Ovary (tissue), 7 donors: ENCODE measurements at regions not wholly inside any gene's neighbourhood (a gene's known extent, or its start where the extent isn't known, plus 50 kb on each side); places are given as distances from the start of the nearest gene placed in this dataset.

Experiments used
- DNase-seq, 5 donors: peaks; one replicate each; pipeline ENCODE4 v3.0.0-alpha.2; 2019 to 2020
- H3K27ac ChIP-seq, 2 donors: fragments of 200-600 bp; one replicate each; pipeline versions ENCODE4 v1.5.1 to v1.8.0; 2019 to 2022
- H3K27me3 ChIP-seq: fragments of 200-600 bp; one replicate; pipeline ENCODE4 v1.8.0; 2022
- H3K36me3 ChIP-seq: fragments of 200-600 bp; sonication (generic); one replicate; pipeline ENCODE4 v1.5.1; 2019
- H3K4me1 ChIP-seq: one replicate; pipeline ENCODE4 v1.8.1; 2013; ENCODE audit warnings: mild to moderate bottlenecking, moderate library complexity; ENCODE audit not compliant: insufficient read depth
- H3K4me3 ChIP-seq: fragments of 200-600 bp; sonication (generic); one replicate; pipeline ENCODE4 v1.5.1; 2017
- H3K9me3 ChIP-seq, 2 donors: fragments of 200-600 bp in 1 of 2; sonication (generic) in 1 of 2; one replicate each; pipeline versions ENCODE4 v1.5.1 to v1.8.1; 2013 to 2019; ENCODE audit warnings: mild to moderate bottlenecking in 1 of 2, moderate library complexity in 1 of 2
- CTCF ChIP-seq, 3 donors: fragments of 450-650 bp in 2 of 3; fragments of 200-600 bp in 1 of 3; IDR thresholded peaks; one replicate each; pipeline versions ENCODE4 v1.5.1 to v1.8.0; 2016 to 2022; ENCODE audit warnings: antibody characterized with exemption in 3 of 3, mild to moderate bottlenecking in 1 of 3
- EP300 ChIP-seq: sonication (generic); formaldehyde crosslinking; IDR thresholded peaks from one replicate; pipeline ENCODE4 v1.6.1; 2017; ENCODE audit warnings: antibody characterized with exemption
- POLR2A ChIP-seq: fragments of 450-650 bp; IDR thresholded peaks from one replicate; pipeline ENCODE4 v1.6.1; 2017; ENCODE audit warnings: antibody characterized with exemption, mild to moderate bottlenecking, moderate library complexity
- WGBS, 3 donors: extraction: QIAGEN DNeasy Blood & Tissue Kit in 1 of 3; methylation state at CpG; one replicate each; pipeline versions ENCODE4 v1.1.5 to v1.1.7; 2013 to 2017; 5-methylcytosine and 5-hydroxymethylcytosine counted together
- intact Hi-C, 4 donors: fragments of 100-400 bp; cut with DNase I; formaldehyde crosslinking; loops; one replicate each; pipeline versions ENCODE4 v1.11.0 to v1.15.1; 2022 to 2023
- donor health status: DM: no; HTN: no; CAD: no; lungs with moderate emphysema.
- donor health status: DM: no; HTN: no; CAD: no.
- donor health status: Bipolar disorder and iron deficiency.
- donor health status: DM: no; HTN: no; CAD: no.
- donor health status: DM: yes; HTN: yes; CAD: no.

GRCh38 chr6:80544976-80545722, 438.7 kb downstream of the BCKDHB start:
- Histone ChIP-seq H3K36me3 (no peaks in the 10 kb centered on the region), H3K9me3 (no peaks in the 10 kb centered on the region), H3K4me3 (no peak overlapping the region), H3K27me3 (no peaks in the 10 kb centered on the region), H3K27ac (no peak overlapping the region), H3K4me1 (no peaks in the 10 kb centered on the region)
- DNase-seq: no peak
- intact Hi-C loops: no loop called here
- no peak for TF ChIP-seq POLR2A

- H3K4me1 ChIP-seq: no peaks in the 10 kb centered on the region
- no peaks in the 10 kb centered on the region for H3K9me3 ChIP-seq
- DNase-seq: no peak
- H3K4me3 ChIP-seq: no peak overlapping the region
- no peak overlapping the region for H3K27ac ChIP-seq
- H3K27me3 ChIP-seq: no peaks in the 10 kb centered on the region
- H3K36me3 ChIP-seq: no peaks in the 10 kb centered on the region
- intact Hi-C loops: no loop called here
- TF ChIP-seq CTCF (IDR thresholded peaks at IDR 0.05) (no peak), POLR2A (no peak), EP300 (no peak)
These were observed 438.1 kb downstream of the BCKDHB start for GRCh38 chr6:80544555-80544954.

- no peaks in the 10 kb centered on the region for H3K4me1 ChIP-seq
- WGBS, 3 donors: 88 to 90% (median 90%) methylated on average over 10 of the region's 10 CpGs
- H3K9me3 ChIP-seq: no peaks in the 10 kb centered on the region
These were observed 437.2 kb downstream of the BCKDHB start for GRCh38 chr6:80543598-80544222.

GRCh38 chr6:80543151-80543550, 436.7 kb downstream of the BCKDHB start:
- H3K27me3 ChIP-seq: no peaks in the 10 kb centered on the region
- no peaks in the 10 kb centered on the region for H3K4me1 ChIP-seq
- 58 to 87% (median 84%) methylated on average over 1 of the region's 1 CpG for WGBS, 3 donors
- intact Hi-C loops: no loop called here
- no peaks in the 10 kb centered on the region for H3K9me3 ChIP-seq
- no peak for TF ChIP-seq POLR2A
- TF ChIP-seq EP300: no peak
- no peak for TF ChIP-seq CTCF (IDR thresholded peaks at IDR 0.05)
- H3K27ac ChIP-seq: no peak overlapping the region
- no peaks in the 10 kb centered on the region for H3K36me3 ChIP-seq
- no peak for DNase-seq
- H3K4me3 ChIP-seq: no peak overlapping the region

More at GRCh38 chr6:80543598-80544222, 437.2 kb downstream of the BCKDHB start:
- no peaks in the 10 kb centered on the region for H3K27me3 ChIP-seq
- TF ChIP-seq CTCF (IDR thresholded peaks at IDR 0.05): no peak
- no peak for TF ChIP-seq EP300
- TF ChIP-seq POLR2A: no peak
- no peak overlapping the region for H3K27ac ChIP-seq
- no peaks in the 10 kb centered on the region for H3K36me3 ChIP-seq
- H3K4me3 ChIP-seq: no peak overlapping the region
- DNase-seq: no peak
- intact Hi-C loops: no loop called here

GRCh38 chr6:80541886-80542285, 435.4 kb downstream of the BCKDHB start:
- Histone ChIP-seq H3K4me3 (no peak overlapping the region), H3K4me1 (no peaks in the 10 kb centered on the region), H3K27ac (no peak overlapping the region), H3K36me3 (no peaks in the 10 kb centered on the region), H3K9me3 (no peaks in the 10 kb centered on the region), H3K27me3 (no peaks in the 10 kb centered on the region)
- no peak for TF ChIP-seq CTCF (IDR thresholded peaks at IDR 0.05)
- no peak for TF ChIP-seq POLR2A
- intact Hi-C loops: no loop called here
- 48 to 60% (median 50%) methylated on average over 3 of the region's 3 CpGs for WGBS, 3 donors
- DNase-seq: no peak
